KMS-11 (cell line): ENCODE measurements at regions not wholly inside any gene's neighbourhood (a gene's known extent, or its start where the extent isn't known, plus 50 kb on each side); places are given as distances from the start of the nearest gene placed in this dataset.
"Not testable (repeated sequence)": the region's sequence is repeated elsewhere in the genome, so short reads cannot be mapped to it uniquely, and the experiment has no call there.

Experiments used
- H2AFZ ChIP-seq: fragments of 200-600 bp; sonication (generic); 2 replicates; pipeline ENCODE4 v1.6.1; 2016; ENCODE audit warnings: antibody characterized with exemption, mixed run types, low read depth
- H3K27ac ChIP-seq: fragments of 200-600 bp; sonication (generic); 2 replicates; pipeline ENCODE4 v1.6.1; 2016; ENCODE audit warnings: mild to moderate bottlenecking, mixed run types
- H3K27me3 ChIP-seq: fragments of 200-600 bp; sonication (generic); 2 replicates; pipeline ENCODE4 v1.6.1; 2017; ENCODE audit warnings: mild to moderate bottlenecking, low read depth, mixed run types, moderate library complexity; ENCODE audit not compliant: insufficient read depth
- H3K36me3 ChIP-seq: fragments of 200-600 bp; sonication (generic); 2 replicates; pipeline ENCODE4 v1.6.1; 2017; ENCODE audit warnings: mild to moderate bottlenecking, mixed run types; ENCODE audit not compliant: insufficient read depth
- H3K4me1 ChIP-seq: fragments of 200-600 bp; sonication (generic); 2 replicates; pipeline ENCODE4 v1.6.1; 2016; ENCODE audit warnings: mild to moderate bottlenecking, low read depth, mixed run types; ENCODE audit not compliant: poor library complexity, severe bottlenecking
- H3K4me2 ChIP-seq: fragments of 200-600 bp; sonication (generic); 2 replicates; pipeline ENCODE4 v1.7.0; 2016; ENCODE audit warnings: mild to moderate bottlenecking, mixed run types
- H3K4me3 ChIP-seq: fragments of 200-600 bp; sonication (generic); IDR thresholded peaks from 2 replicates; pipeline ENCODE4 v1.6.1; 2017; ENCODE audit warnings: low read depth, low read length, mixed read lengths; ENCODE audit not compliant: insufficient read depth
- H3K79me2 ChIP-seq: fragments of 200-600 bp; sonication (generic); 2 replicates; pipeline ENCODE4 v1.6.1; 2016; ENCODE audit warnings: low read depth, mixed run types; ENCODE audit not compliant: insufficient read depth
- H3K9ac ChIP-seq: fragments of 200-600 bp; sonication (generic); 2 replicates; pipeline ENCODE4 v1.6.1; 2016; ENCODE audit warnings: mild to moderate bottlenecking, mixed run types
- H4K20me1 ChIP-seq: fragments of 200-600 bp; sonication (generic); 2 replicates; pipeline ENCODE4 v1.6.1; 2016; ENCODE audit warnings: mild to moderate bottlenecking, mixed run types; ENCODE audit not compliant: insufficient read depth
- TF ChIP-seq, protein P1 (sequence below): fragments of 200-600 bp; sonication (generic); conservative IDR thresholded peaks from 2 replicates; pipeline ENCODE4 v1.6.1; 2017; ENCODE audit warnings: low read depth, mild to moderate bottlenecking, antibody characterized with exemption, low read length, moderate library complexity, mixed read lengths

DNA sequence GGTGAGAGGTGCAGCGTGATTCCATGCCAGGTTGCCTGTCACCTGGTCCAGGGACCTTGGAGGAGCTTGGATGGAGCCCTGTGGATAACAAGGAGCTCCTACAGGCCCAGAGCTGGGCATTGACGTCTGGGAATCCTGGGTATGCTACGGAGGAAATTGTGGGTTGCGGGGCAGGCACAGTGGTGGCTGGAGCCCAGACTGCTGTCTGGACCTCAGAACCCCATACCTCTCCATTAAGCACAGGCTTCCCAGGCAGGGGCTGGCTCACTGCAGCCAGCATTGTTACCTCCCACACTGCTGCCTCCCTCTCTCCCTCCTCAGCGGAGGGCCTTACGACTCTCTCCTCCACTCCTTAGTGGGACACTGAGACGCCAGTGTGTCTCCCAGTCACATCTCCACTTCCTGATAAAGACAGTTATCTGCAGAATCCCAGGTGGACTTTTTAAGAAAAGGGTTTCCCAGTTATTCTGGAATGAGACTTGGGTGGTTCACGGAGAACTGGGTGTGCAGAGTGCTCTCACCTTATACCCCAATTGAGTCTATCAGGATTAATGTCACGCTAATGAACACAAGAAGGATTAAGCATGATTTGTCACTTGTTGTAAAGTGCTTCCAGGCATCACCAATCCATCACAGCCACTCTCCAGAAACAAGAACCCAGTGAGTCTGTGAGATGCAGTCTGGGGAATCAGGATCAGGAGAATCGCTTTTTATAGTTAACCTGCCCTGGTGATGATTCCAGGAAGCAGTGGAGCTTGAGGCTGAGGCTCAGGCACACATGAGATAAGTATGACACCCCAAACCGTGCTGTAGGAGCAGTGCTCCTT lies 309.4 kb downstream of the RPS24 start:
- Histone ChIP-seq H3K79me2 (no peaks in the 10 kb centered on the region), H3K9ac (no peak overlapping the region), H3K4me2 (no peak overlapping the region), H3K27ac (no peak overlapping the region), H3K4me3 (no peak overlapping the region), H2AFZ (no peak overlapping the region), H3K27me3 (no peaks in the 10 kb centered on the region), H3K36me3 (no peaks in the 10 kb centered on the region), H4K20me1 (no peaks in the 10 kb centered on the region), H3K4me1 (no peaks in the 10 kb centered on the region)
- TF ChIP-seq, protein P1, sequence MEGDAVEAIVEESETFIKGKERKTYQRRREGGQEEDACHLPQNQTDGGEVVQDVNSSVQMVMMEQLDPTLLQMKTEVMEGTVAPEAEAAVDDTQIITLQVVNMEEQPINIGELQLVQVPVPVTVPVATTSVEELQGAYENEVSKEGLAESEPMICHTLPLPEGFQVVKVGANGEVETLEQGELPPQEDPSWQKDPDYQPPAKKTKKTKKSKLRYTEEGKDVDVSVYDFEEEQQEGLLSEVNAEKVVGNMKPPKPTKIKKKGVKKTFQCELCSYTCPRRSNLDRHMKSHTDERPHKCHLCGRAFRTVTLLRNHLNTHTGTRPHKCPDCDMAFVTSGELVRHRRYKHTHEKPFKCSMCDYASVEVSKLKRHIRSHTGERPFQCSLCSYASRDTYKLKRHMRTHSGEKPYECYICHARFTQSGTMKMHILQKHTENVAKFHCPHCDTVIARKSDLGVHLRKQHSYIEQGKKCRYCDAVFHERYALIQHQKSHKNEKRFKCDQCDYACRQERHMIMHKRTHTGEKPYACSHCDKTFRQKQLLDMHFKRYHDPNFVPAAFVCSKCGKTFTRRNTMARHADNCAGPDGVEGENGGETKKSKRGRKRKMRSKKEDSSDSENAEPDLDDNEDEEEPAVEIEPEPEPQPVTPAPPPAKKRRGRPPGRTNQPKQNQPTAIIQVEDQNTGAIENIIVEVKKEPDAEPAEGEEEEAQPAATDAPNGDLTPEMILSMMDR: no peak

DNA sequence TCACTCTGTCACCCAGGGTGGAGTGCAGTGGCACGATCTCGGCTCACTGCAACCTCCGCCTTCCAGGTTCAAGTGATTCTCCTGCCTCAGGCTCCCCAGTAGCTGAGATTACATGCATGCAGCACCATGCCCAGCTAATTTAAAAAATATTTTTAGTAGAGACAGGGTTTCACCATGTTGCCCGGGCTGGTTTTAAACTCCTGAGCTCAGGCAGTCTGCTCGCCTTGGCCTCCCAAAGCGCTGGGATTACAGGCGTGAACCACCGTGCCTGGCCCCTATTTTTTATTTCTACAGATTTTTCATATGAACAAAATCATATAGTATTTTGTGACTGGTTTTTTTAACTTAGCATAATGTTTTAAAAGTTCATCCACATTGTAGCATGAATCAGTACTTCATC lies 310.6 kb downstream of the RPS24 start:
- H4K20me1 ChIP-seq, H3K36me3 ChIP-seq, H3K79me2 ChIP-seq, H3K27ac ChIP-seq, H3K4me3 ChIP-seq, H2AFZ ChIP-seq, H3K9ac ChIP-seq, H3K4me1 ChIP-seq, H3K4me2 ChIP-seq, H3K27me3 ChIP-seq: not testable (repeated sequence)

DNA sequence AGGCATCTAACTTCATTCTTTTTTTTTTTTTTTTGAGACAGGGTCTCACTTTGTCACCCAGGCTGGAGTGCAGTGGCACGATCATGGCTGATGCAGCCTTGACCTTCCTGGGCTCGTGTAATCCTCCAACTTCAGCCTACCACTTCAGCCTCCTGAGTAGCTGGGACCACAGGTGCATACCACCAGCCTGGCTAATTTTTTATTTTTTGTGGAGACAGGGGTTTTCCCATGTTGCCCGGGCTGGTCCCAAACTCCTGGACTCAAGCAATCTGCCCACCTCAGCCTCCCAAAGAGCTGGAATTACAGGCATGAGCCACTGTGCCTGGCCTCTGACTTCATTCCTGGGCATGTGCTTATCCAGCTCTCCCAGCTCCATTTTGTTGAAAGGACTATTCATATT lies 311.9 kb downstream of the RPS24 start:
- not testable (repeated sequence) for H3K4me3 ChIP-seq, H3K36me3 ChIP-seq, H3K27me3 ChIP-seq, H3K4me1 ChIP-seq, H3K9ac ChIP-seq, H3K27ac ChIP-seq, H3K79me2 ChIP-seq, H4K20me1 ChIP-seq, H2AFZ ChIP-seq, H3K4me2 ChIP-seq

DNA sequence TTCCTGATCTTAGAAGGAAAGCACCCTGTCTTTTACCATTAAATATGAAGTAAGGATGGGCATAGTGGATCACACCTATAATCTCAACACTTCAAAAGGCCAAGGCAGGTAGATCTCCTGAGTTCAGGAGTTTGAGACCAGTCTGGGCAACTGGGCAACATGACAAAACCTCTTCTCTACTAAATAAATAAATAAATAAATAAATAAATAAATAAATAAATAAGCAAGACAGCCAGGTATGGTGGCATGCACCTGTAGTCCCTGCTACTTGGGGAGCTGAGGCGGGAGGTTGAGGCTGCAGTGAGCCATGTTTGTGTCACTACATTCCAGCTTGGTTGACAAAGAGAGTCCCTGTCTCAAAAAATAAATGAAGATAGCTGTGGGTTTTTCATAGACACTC lies 313.1 kb downstream of the RPS24 start:
- H3K9ac ChIP-seq: no peak overlapping the region
- no peaks in the 10 kb centered on the region for H3K27me3 ChIP-seq
- no peak overlapping the region for H3K27ac ChIP-seq
- H3K4me1 ChIP-seq: no peaks in the 10 kb centered on the region
- H3K4me3 ChIP-seq: no peak overlapping the region
- TF ChIP-seq, protein P1: no peak
- no peaks in the 10 kb centered on the region for H3K36me3 ChIP-seq
- no peak overlapping the region for H3K4me2 ChIP-seq
- no peaks in the 10 kb centered on the region for H4K20me1 ChIP-seq
- H3K79me2 ChIP-seq: no peaks in the 10 kb centered on the region
- H2AFZ ChIP-seq: no peak overlapping the region

DNA sequence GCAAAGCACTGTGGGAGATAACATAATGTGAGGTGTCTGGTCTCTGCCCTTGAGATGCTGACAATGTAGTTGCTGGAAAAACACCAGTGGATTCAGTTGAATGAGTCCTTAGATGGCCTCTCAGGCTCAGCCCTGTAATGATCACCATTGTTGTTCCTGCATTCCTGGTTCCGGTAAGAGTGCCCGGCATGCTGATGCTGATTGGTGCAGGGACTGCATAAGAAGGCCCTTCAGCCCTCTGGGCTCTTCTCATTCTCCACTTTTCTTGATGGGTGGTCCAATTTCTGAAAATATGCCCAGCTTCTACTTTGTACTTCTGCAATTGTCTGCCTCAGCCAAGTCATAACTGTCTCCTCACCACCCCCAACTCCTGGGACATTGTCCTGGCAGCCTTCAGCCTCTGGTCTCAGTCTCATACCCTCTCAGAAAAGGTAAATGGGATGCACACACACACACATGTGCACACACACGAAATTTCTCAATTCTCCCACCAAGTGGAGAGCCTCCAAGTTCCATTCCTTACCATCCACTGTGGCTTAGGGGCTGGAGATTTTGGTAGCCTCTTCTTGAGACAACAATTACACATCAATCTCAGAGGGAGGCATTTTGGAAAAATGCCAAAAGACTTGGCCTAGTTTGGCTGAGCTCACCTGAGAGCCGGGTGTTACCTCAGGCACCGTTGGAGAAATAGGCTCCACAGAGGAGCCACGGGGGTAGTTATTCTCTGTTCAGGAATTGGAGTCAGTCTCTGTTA lies 314.9 kb downstream of the RPS24 start:
- Histone ChIP-seq H3K9ac (no peak overlapping the region), H3K27ac (no peak overlapping the region), H2AFZ (no peak overlapping the region), H3K27me3 (no peaks in the 10 kb centered on the region), H3K79me2 (no peaks in the 10 kb centered on the region), H4K20me1 (no peaks in the 10 kb centered on the region), H3K36me3 (no peaks in the 10 kb centered on the region), H3K4me1 (no peaks in the 10 kb centered on the region), H3K4me2 (no peak overlapping the region), H3K4me3 (no peak overlapping the region)
- TF ChIP-seq, protein P1: no peak
